ENCODE measurements at regions not wholly inside any gene's neighbourhood (a gene's known extent, or its start where the extent isn't known, plus 50 kb on each side); places are given as distances from the start of the nearest gene placed in this dataset.
A peak's percentile ranks its signal among the peaks of the same experiment; 100 is the strongest.

DNA sequence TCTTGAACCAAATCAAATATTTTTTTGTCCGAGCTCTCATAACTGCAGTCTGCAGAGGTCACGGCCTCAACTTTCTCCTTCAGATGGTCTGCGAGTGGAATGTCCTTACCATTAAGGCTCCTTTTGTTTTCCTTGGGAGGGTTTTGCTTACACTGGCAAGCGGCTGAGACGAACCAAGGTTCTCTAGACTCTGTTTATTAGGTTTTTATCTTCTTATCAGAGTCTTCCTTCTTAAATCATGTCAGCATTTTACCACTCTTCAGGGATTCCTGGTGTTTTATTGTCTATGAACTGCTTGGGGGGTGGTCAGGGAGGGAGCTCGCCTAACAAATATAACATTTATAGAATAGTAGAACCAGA is 773.7 kb upstream of the NR2F2 start:
- no peak for DNase-seq

DNA sequence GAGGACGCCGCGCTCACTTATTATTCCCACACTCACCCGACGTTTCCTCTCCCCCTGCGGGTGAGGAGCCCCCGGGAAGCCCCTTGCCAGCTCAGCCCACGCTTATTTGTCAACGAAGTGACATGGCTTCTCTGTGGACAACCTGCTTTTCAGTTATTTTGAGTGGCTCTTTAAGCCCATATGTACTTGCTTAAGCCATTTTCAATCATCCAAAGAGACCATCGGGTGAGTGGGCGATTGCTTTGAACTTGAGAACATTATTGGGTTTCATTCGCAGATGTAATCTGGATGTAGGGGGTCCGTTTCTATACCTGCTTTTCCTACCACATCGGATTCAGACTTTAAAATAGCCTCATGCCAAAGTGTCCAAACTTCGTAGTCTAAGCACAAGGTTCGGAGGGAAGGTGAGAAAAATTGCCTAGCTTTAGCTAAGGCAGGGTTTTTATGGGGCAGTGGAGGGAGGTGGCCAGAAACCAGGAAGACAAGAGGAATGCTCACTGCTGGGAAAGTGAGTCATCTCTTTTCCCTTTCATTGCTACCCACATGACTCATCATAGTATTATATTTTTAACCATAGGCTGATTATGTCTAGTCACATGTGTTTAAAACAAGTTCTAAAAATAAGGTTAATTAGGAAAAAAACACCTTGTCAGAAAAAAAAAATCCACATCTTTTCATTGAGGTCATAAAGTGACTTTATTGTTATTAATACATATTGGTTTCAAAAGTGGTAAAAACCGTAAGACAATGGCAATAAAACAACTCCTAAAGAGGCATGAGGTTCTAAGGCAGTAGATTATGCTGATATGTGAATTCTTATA is 773.1 kb upstream of the NR2F2 start:
- peak; percentile 6 to 27 for DNase-seq

DNA sequence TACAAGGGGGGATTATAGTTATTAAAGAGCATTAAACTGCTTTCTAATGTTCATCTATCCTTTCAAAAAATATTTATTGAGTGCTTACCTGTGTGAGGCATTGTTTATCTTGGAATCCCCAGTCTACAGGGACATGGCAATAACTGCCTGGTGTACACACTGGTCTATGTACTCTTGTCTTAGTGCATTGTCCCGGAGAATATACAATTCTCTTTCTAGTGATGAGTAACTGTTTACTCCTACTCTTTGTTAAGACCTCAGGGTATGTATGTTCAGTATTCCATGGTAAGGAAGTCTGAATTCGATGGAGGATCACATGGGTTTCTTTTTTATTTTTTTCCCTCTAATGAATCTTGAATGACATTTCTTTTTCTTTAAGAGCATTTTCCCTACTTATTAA is 772.4 kb upstream of the NR2F2 start:
- DNase-seq, result no peak

DNA sequence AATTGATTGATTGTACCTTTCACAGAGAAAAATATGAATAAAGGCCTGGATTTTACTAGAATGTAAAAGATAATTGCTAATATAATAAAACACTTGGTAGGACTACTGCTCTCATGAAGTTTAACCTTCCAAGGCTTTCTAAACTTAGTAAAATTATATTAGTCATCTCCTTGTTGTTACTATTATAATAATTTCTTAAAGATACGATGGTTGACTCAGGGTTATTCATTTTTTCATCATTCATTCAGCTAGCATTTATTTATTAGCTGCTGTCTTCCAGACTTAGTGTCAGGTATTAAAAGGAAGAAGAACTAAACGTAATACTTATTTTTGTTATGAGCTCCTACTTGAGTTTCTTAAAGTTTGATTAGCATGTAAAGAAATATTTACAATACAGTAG is 771.6 kb upstream of the NR2F2 start:
- DNase-seq, result no peak

DNA sequence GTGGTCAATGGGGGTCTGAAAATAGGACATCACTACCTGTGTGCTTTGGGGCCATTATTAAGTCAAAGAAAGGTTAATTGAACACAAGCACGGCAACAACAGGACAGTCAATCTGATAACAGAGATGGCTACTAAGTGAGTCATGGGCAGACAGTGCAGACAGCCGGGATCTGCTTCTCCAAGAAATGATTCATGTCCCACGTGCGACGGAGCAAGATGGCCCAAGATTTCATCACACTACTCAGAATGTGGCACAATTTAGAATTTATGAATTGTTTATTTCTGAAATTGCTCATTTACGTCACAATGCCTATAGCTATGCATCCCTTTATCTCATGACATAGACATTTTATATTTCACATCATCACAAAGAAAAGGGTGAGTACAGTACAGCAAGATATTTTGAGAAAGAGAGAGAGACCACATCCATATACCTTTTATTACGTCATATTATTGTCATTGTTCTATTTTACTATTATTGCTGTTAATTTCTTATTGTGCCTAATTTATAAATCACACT is 770.6 kb upstream of the NR2F2 start:
- no peak for DNase-seq

DNA sequence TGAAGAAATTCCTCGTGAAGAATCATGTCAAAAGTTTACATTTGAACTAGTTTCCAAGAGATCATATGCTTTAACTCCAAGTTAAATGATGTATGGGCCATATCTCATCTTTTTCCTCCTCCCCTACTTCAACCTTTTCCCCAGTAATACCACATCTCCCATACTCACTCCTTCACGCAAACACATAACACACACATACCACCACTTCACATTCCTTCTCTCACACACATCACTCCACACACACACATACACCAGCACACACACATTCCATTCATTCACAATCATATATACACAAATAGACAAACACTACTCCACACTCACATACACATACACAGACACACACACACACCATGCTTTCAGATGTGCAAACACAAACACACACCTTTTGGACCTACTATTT is 769.0 kb upstream of the NR2F2 start:
- DNase-seq, result no peak

DNA sequence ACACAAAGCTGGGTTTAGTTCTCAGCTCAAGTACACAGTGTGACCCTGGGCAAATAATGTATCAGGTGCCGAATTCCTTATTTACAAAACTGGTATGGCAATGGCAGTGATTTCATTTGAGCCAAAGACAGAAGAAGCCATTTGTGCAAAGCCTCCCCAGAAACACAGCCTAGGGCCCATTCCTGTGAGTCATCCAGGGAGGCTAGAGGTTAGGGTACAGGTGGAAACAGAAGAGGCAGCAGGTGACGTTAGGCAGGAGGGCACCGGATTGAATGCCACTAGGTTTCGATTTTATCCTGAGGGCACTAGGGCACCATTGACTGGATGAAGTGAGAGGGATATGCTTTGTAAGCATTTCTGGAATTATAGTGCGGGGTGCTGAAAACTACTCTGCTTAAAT is 766.9 kb upstream of the NR2F2 start:
- DNase-seq, result no peak

DNA sequence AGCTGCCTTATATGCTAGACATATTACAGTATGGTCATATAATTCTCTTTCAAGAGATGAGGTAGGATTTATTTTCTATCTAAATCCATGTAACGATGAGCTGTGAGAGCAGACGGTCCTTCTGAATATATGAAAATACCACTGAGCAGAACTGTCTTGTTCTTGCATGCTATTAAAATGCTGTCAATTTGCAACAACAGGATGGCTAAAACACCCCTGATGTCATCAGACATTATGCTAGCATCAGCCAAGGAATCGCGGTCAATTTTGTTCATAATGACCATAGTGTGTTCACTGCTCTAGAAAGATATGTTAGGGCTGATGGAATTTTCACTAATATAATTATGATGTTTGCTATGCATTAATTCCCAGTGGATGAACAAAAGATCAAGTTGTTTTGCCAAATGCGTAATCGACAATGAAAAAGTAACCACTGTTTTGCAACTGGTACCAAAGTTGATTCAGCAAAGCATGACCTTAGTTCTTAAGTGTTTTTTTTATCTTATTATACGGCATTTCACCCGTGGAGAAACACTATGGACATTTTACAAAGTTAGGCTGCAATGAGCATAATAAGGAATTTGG is 765.4 kb upstream of the NR2F2 start:
- DNase-seq, result no peak

DNA sequence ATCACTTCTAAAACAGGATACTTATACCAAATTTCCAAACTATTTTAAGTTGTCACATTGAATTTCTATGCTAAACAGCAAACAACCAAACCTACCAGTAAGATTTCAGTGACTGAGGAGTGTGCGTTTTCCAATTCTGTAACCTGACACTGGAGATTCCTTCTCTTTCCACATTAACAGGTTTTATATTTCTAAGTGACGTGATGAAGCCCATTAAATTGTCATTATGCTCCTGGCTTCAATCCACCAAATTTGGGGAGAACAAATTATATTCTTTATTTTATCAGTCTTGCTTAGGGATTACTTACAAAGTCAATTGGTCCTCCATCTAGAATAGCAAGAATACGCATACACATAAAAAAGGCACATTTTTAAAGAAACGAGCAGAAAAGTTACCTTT is 764.8 kb upstream of the NR2F2 start:
- no peak for DNase-seq

DNA sequence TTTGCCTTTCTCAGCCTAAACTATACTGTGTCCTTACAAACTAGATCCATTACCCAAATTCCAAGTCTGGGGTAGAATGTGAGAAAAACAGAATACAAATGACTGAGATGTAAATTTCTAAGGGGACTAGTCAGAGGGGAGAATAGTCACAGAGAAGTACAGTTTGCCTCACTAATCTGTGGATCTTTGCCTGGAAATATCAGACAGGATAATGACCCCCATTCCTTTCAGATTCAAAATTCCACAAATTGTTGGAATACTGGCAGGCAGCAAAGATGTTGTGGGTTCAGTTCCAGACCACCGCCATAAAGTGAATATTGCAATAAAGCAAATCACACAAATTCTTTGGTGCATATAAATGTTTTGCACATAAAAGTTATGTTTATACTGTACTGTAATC is 762.8 kb upstream of the NR2F2 start:
- DNase-seq, result no peak

DNA sequence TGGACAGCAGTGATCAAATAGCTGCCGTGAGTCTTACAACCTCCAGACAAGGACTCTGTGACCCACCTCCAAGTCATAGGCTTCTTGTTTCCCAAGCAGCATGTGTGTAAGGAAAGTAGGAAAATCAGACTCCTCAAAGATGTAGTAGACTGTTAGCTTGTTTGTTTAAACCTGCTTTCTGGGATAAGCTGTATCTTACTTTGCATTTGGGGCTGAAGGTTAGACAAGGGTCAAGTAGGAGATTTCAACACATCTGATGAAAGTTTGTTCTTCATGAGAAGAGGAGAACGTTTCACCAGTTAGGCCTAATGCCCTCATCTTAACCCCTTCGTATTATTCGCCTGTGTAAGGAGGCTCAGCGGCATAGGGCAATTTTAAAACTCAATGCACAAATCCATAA is 756.4 kb upstream of the NR2F2 start:
- no peak for DNase-seq

DNA sequence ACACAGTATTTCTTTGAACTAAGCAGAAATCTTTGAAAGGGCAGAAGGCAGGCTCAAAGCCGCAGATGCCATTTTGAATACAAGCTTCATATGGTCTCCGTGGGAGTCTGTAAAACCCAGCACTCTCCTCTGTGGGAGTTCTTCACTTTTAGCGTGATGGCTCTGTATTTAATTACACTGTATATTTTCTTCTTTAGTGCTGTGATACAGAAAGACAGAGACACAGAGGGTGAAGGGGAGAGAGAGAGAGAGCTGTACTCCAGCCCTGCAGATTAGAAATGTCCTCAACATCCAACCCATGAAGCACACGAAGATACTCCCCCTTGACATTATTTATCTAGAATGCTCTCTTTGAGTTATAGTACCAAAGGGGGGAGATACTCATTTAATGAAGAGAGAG is 752.6 kb upstream of the NR2F2 start:
- DNase-seq, result no peak

DNA sequence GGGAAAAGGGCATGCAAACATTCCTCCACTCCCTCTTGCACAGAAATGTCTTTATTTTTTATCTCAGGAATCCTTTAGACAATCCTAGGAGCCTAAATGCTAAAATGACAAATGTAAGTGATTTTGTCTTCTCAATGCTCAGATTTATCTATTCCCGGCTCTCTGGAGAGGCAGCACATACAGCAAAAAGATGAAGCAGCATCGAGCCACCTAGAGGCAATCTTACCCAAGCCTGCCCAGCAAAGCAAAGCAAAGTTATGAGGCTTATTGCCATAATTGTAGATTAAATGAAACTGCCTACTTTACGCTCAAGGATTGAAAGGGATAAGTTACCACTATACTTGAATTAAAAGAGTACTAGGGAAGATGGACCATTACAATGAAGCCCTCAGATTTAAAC is 750.4 kb upstream of the NR2F2 start:
- DNase-seq, result no peak

DNA sequence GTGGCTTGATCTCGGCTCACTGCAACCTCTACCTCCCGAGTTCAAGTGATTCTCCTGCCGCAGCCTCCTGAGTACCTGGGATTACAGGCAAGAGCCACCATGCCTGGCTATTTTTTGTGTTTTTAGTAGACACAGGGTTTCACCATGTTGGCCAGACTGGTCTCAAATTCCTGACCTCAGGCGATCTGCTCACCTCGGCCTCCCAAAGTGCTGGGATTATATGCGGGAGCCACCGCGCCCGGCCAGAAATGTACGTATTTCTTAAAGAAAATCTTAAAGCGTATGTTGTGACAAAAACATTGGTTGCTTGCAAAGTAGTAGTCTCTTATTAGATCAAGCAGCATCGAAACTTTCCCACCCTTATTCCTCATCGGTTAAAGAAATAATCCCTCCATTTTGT is 748.9 kb upstream of the NR2F2 start:
- DNase-seq, result no peak

DNA sequence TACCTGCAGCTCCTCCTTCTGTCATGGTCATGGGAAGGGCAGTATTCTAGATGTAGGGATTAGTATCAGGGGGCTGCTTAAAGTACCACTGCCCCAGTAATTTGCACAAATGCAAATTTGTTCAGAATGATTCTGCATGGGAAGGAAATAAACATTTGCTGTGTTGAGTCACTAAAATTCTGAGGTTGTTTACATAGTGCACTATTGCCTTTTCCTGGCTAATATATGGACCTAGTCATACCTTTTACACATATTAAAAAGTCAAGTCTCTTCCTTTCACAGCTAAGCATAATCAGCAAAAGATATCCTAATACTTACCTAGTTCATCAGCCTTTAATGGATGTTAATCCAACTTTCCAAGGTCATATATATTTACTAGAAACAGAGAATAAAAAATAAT is 746.4 kb upstream of the NR2F2 start:
- DNase-seq, result no peak

DNA sequence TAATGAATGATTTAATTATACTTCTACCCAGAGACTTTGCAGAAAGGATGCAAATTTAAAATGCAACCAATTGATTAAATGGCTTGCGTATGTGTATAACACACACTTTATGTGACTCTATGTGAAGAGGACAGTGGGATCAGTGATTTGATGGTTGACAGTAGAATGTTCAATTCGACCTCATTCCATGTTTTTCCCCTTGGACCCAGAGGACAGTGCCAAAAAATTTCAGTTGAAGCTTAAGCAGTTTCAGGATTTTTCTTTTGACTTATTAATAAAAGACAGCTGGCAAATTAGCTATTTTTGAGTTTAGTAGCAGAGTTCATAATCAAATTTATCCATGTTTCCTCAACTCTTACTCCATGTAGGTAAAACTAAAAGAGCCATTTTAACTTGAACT is 742.4 kb upstream of the NR2F2 start:
- DNase-seq, result no peak

DNA sequence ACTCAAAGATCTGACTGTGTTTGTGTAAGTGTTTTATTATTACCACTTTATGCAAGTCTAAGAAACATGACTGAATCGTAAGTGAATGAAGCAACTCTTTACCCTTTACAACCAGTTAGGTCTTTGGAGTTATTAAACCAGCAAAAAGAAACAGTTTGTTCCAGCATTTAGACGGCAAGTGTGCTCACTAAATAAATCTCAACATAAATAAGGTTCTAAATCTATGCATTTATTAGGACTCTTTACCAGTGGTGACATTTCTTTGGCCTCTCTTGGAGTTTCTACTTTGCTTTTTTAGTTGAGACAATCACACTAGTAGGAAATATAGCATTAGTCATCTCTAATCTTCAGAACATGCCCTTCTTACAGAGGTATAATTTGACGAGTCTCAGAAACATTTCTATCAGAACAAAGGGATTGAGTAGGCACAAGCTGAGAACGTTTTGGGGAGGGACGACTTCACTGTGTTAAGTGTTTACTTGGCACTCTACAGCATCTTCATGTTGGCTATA is 739.9 kb upstream of the NR2F2 start:
- DNase-seq, result no peak

DNA sequence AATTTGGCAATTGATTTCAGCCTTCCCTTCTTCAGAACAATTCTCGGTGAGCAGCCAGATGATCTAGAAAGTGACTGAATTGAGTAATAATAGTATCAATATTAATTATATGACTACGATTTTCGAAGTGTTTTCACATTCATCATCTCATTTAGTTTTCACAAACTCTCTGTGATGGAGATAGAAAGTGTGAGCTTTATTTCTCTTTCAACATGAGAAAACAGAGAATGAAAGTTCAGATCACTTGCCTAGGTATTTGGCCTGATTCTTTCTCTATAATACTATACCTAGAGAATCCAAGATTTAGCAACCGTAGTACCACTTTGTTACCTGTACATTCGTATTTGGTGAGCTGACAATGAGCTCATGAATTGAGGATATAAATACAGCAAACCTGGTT is 739.2 kb upstream of the NR2F2 start:
- no peak for DNase-seq

DNA sequence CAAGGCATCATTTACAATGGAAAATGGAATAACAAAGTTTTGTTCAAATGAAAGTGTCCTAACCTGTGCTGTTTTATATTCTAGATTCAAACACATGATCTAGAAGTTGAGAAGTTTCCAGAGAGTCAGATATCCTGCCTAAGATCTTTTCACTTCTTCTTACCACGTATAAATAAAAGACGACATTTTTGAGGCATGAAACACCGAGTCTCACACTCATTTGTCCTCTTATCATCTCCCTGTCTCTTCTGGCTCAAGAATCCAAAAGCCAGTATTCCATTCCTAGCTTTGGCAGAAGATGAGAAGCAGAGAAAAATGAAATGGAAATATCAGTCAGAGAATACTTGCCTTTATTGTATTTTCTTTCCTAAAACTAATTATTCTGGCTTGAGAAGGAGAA is 738.6 kb upstream of the NR2F2 start:
- no peak for DNase-seq

DNA sequence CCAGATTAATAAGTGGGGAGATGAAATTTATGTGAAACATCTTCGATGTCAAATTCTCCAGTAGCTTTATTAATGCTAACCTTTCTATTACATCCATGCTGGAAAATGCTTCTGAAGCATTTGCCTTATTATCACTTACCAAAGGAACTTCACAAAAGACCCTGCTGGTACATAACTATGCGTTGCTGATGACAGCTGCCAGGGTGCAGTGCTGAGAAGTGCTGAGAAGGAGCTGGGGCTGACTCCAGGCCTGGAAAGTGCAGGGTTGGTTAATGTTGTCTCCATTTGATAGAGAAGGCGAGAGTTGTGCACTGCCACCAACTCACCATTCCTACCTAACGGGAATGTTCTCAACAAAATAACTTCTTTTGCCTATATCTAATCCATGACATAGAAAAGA is 736.0 kb upstream of the NR2F2 start:
- no peak for DNase-seq

DNA sequence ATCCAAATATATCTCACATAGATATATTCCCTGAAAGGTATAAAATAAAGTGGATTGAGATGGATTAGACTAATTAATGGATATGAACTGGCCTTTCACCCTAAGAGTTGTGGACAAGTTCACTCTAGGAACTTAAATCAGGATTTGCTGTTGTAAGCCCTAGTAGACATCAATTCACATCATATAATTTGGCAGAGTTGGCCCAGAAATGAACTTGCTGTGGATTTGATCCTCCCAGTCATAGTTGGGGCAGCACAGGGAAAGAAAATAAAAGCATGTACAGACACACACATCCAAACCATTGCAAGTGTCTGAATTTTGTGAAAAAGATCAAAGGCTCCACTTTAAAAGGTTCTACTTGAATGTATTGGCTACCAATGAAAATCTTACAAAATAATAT is 734.7 kb upstream of the NR2F2 start:
- no peak for DNase-seq

DNA sequence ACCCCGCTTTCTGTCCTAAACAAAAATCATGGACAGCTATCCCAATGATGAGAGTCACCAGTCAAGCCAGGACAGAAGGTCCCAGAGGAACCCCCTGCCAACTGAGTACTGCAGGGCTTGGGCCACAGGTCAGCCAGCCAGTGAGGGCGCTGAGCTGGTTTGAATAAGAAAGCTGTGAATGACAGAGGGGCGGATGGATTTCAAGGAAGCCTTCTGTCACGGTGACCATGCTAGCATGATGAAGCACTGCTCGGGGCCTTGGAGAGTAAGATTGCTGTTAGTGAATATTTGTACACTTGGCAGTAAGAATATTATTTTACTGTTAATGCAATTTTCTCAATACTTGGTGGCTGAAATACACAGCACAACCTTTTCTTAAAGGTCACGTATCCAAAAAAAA is 734.0 kb upstream of the NR2F2 start:
- no peak for DNase-seq

DNA sequence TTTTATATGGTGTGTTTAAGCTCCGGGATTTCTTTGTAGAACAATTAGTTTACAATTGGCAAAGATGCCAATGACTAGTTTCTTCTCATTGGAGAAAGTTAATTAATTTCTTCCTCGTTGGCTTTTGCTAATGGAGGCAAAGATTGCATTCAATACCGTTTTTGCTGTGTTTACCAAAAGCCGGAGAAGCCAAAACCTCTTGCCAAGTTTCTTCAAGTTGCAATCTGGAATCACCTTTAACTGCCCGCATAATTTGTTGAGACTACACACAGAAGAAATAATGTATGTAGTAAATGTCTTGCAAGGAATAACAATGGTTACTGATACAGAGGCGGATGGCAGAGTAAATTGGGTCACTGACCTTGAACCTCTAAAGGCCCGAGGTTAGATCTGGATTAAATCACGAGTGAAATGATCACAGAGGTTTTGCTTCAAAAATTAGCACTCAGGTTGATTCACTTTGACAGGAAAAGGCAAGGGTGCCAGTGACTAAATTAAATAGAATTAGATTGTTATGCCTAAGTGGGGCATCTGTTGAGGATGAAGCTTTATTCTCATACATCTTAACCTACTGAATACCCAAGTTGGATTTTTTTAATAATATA is 732.1 kb upstream of the NR2F2 start:
- no peak for DNase-seq

DNA sequence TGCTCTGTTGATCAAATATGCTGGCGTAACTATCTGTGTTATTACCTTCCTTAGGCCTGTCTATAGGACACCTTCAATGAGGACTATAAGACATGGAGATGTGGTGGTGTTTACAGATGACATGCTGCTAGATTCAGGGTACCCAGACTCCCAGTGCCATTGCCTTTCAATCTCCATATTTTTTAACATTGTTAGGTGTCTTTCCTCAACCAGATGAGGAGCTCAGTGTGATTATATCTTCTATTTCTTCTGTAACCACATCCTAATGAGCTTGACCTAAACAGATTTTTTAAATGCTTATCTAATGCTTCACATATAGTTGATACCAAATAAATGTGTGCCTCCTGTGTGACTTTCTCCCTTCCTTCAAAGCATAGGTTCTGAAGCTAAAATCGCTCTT is 730.1 kb upstream of the NR2F2 start:
- no peak for DNase-seq

Data from SHP77 (cell line).